OCI-LY1 (cell line): ENCODE measurements at regions not wholly inside any gene's neighbourhood (a gene's known extent, or its start where the extent isn't known, plus 50 kb on each side); places are given as distances from the start of the nearest gene placed in this dataset.
"Not testable (repeated sequence)": the region's sequence is repeated elsewhere in the genome, so short reads cannot be mapped to it uniquely, and the experiment has no call there.

Experiments
- H2AFZ ChIP-seq: fragments of 200-600 bp; sonication (generic), shearing (Covaris generic); 2 replicates; pipeline ENCODE4 v1.6.0; 2014; ENCODE audit warnings: antibody characterized with exemption, mild to moderate bottlenecking, low read length
- H3F3A ChIP-seq: fragments of 200-600 bp; sonication (generic), shearing (Covaris generic); 2 replicates; pipeline ENCODE4 v1.6.0; 2014; ENCODE audit warnings: mild to moderate bottlenecking, antibody characterized with exemption, low read length, moderate library complexity; ENCODE audit not compliant: insufficient read depth
- H3K27ac ChIP-seq: fragments of 200-600 bp; sonication (generic); 2 replicates; pipeline ENCODE4 v1.5.1; 2014; ENCODE audit warnings: low read length, mixed run types, mild to moderate bottlenecking, low read depth; ENCODE audit not compliant: poor library complexity, severe bottlenecking
- H3K27me3 ChIP-seq: fragments of 200-600 bp; sonication (generic); 2 replicates; pipeline ENCODE4 v1.6.0; 2014; ENCODE audit warnings: antibody characterized with exemption, mild to moderate bottlenecking, low read length, moderate library complexity; ENCODE audit not compliant: insufficient read depth
- H3K36me3 ChIP-seq: fragments of 200-600 bp; sonication (generic); 2 replicates; pipeline ENCODE4 v1.6.1; 2014; ENCODE audit warnings: mild to moderate bottlenecking, antibody characterized with exemption, low read length, moderate library complexity, mixed read lengths; ENCODE audit not compliant: insufficient read depth
- H3K4me1 ChIP-seq: fragments of 200-600 bp; sonication (generic); 2 replicates; pipeline ENCODE4 v1.5.1; 2014; ENCODE audit warnings: mild to moderate bottlenecking, low read length, moderate library complexity; ENCODE audit not compliant: insufficient read depth, severe bottlenecking
- H3K4me2 ChIP-seq: fragments of 200-600 bp; sonication (generic), shearing (Covaris generic); 2 replicates; pipeline ENCODE4 v1.6.1; 2014; ENCODE audit warnings: low read length
- H3K4me3 ChIP-seq: fragments of 200-600 bp; sonication (generic); 2 replicates; pipeline ENCODE4 v1.5.1; 2014; ENCODE audit warnings: low read length, low read depth, mild to moderate bottlenecking, mixed read lengths; ENCODE audit not compliant: poor library complexity, severe bottlenecking
- H3K79me2 ChIP-seq: fragments of 200-600 bp; shearing (Covaris generic); 2 replicates; pipeline ENCODE4 v1.6.1; 2016; ENCODE audit warnings: mixed run types, low read length, mixed read lengths; ENCODE audit not compliant: insufficient read depth
- H3K9ac ChIP-seq: fragments of 200-600 bp; sonication (generic), shearing (Covaris generic); 2 replicates; pipeline ENCODE4 v1.6.1; 2014; ENCODE audit warnings: mild to moderate bottlenecking, low read length, mixed read lengths
- H3K9me2 ChIP-seq: fragments of 200-600 bp; sonication (generic), shearing (Covaris generic); 2 replicates; pipeline ENCODE4 v1.6.1; 2014; ENCODE audit warnings: low read depth, mild to moderate bottlenecking, low read length, mixed read lengths
- H3K9me3 ChIP-seq: fragments of 200-600 bp; shearing (Covaris generic); 2 replicates; pipeline ENCODE4 v1.6.1; 2014; ENCODE audit warnings: low read length, mixed read lengths
- H4K20me1 ChIP-seq: fragments of 200-600 bp; sonication (generic), shearing (Covaris generic); 2 replicates; pipeline ENCODE4 v1.6.0; 2016; ENCODE audit warnings: mild to moderate bottlenecking, low read length; ENCODE audit not compliant: insufficient read depth
- CTCF ChIP-seq: fragments of 200-600 bp; sonication (generic), shearing (Covaris generic); IDR thresholded peaks from 2 replicates; pipeline ENCODE4 v1.5.1; 2017; ENCODE audit warnings: mild to moderate bottlenecking, antibody characterized with exemption, low read length, moderate library complexity, mixed read lengths
- EZH2 ChIP-seq: fragments of 200-600 bp; sonication (generic), shearing (Covaris generic); IDR thresholded peaks from 2 replicates; pipeline ENCODE4 v1.8.0; 2017; ENCODE audit warnings: borderline replicate concordance, mixed run types, mild to moderate bottlenecking, antibody characterized with exemption, low read length, moderate library complexity, mixed read lengths

- no peak for TF ChIP-seq EZH2
- no peaks in the 10 kb centered on the region for H3K27me3 ChIP-seq
- H3K36me3 ChIP-seq = no peaks in the 10 kb centered on the region
- H2AFZ ChIP-seq = no peak overlapping the region
- no peaks in the 10 kb centered on the region for H3K9me2 ChIP-seq
- H3K79me2 ChIP-seq = no peaks in the 10 kb centered on the region
- H3K9ac ChIP-seq = no peak overlapping the region
- H3F3A ChIP-seq = no peaks in the 10 kb centered on the region
- no peak overlapping the region for H3K4me3 ChIP-seq
- H3K4me2 ChIP-seq = no peak overlapping the region
- no peak overlapping the region for H3K27ac ChIP-seq
- no peaks in the 10 kb centered on the region for H3K9me3 ChIP-seq
- no peaks in the 10 kb centered on the region for H4K20me1 ChIP-seq
- H3K4me1 ChIP-seq = no peaks in the 10 kb centered on the region
Observed at GRCh38 chrX:65587616-65588526, 53.3 kb upstream of the LAS1L start.

DNA sequence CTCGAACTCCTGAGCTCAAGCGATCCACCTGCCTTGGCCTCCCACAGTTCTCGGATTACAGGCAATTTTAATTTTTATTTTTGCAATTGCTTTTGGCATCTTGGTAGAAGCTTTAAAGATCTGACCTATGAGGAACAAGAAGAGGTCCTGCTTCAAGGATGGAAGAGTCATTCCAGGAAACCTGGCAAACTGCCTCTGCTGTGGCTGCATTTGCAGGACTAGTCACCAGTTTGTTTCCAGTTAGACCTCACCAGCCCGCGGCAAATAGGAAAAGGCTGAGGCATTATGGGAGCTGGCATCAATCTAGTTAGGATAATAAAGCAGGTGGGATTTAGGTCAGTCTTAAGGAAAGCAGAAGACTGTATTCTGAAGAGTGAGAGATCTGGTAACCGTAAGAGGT, 51.9 kb upstream of the LAS1L start:
- H3K9me2 ChIP-seq = no peaks in the 10 kb centered on the region
- no peak overlapping the region for H3K4me2 ChIP-seq
- no peaks in the 10 kb centered on the region for H3K79me2 ChIP-seq
- H3K27me3 ChIP-seq = no peaks in the 10 kb centered on the region
- no peaks in the 10 kb centered on the region for H3F3A ChIP-seq
- H3K4me3 ChIP-seq = no peak overlapping the region
- H3K36me3 ChIP-seq = no peaks in the 10 kb centered on the region
- TF ChIP-seq CTCF = no peak
- TF ChIP-seq EZH2 = no peak
- H4K20me1 ChIP-seq = no peaks in the 10 kb centered on the region
- H3K9ac ChIP-seq = no peak overlapping the region
- H3K27ac ChIP-seq = no peak overlapping the region
- no peaks in the 10 kb centered on the region for H3K4me1 ChIP-seq
- H3K9me3 ChIP-seq = no peaks in the 10 kb centered on the region
- H2AFZ ChIP-seq = no peak overlapping the region

- not testable (repeated sequence) for H3K4me2 ChIP-seq, H3K9ac ChIP-seq
Observed at GRCh38 chrX:65585226-65585625, 50.6 kb upstream of the LAS1L start.

More at GRCh38 chrX:65585226-65585625, 50.6 kb upstream of the LAS1L start:
- not testable (repeated sequence) for H4K20me1 ChIP-seq, H3K36me3 ChIP-seq, H3F3A ChIP-seq, H3K79me2 ChIP-seq, H3K27ac ChIP-seq, H3K4me3 ChIP-seq, H3K27me3 ChIP-seq, H3K4me1 ChIP-seq, H3K9me2 ChIP-seq, H3K9me3 ChIP-seq, H2AFZ ChIP-seq
